HG02970 (cell line): ENCODE measurements at regions not wholly inside any gene's neighbourhood (a gene's known extent, or its start where the extent isn't known, plus 50 kb on each side); places are given as distances from the start of the nearest gene placed in this dataset.

Experiments used
- ATAC-seq: cut with Tn5 transposase; IDR thresholded peaks from one replicate; pipeline ENCODE4 v1.9.1; 2021; ENCODE audit warnings: mild to moderate bottlenecking, moderate library complexity, moderate number of reproducible peaks; ENCODE audit not compliant: unreplicated experiment, low FRiP score

DNA sequence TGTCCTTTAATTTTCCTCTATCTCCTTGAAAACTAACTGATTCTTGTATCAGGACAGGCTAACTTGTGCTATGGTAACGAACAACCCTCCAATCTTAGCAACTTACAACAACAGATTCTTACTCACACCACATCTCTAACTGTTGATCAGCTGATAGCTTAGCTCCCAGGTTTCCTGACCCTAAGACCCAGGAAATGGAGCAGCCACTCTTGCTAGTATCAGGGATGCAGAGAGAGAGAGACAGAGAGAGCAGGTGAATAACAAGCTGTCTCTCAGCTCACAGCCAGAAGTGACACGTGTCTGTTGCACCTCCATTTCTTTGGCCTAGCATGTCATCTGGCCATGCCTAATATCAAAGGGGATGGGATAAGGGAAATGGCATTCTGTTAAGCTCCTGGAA lies 1289.0 kb upstream of the AUTS2 start:
- no peak for ATAC-seq

DNA sequence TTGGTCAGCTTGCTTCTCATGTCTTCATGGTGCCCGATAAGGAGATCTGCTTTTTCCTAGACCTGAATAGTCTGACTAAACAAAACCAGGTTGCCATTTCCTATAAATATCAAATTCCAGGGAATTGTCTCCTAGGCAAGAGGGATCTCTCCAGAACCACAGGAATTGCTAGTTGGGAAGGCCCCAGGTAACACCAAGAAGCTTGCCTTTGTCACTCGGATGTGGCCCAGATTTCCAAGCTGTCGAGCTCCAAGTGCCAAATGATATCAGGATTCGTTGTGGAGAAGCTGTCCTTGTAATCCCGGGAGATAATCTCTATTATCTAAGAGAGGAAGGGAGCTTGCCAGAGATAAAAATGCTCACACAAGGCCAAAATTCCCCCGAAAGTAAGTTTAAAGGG lies 1288.5 kb upstream of the AUTS2 start:
- no peak for ATAC-seq

DNA sequence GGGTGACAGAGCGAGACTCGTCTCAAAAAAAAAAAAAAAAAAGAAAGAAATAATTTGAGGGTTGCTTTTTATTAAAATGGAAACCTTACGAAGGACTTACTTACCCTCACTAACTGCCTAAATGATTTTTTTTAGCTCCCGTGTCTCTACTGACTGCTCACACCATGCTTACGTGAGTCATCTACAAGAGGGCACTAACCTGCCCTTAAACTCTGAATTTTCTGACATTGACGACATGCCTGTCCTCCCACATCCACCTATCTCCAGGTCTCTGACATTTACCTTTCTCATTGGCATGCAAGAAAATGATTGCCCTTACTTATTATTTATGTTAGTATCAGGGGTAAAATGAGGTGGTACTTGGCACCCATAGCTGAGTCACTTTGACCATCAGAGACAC lies 1286.3 kb upstream of the AUTS2 start:
- no peak for ATAC-seq

DNA sequence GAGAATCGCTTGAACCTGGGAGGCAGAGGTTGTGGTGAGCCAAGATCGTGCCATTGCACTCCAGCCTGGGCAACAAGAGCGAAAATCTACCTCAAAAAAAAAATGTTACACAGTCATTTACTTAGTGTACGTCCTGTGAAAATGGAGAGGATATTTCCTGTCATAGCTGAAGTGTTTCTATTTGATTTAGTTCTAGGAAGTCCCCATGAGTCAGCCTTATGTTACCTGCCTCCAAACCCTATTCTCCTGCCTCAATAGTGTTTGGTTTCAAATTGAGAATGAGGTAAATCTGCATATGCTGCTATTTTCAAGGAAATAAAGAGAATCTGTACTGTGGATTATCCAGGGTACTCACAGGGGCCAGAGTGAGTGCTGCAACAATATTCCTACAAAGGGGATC lies 1284.5 kb upstream of the AUTS2 start:
- ATAC-seq, result no peak

DNA sequence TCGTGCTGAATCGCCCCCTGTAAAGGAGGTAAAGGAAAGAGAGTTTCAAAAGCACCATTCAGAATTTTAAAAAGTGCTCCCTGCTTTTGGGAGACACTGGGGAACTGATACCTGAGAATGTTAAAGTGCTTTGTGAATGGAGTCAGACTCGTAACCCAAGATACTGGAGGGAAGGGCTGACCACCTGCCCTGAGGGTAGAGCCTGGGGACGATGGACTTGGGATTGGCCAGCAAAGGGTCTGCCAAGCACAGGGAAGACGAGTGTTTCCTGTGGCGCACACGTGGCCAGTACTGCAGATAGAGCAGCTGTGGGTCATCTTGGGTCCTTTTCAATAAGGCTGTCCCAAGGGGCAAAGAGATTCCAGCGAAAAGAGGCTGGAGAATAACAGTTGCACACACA lies 1284.1 kb upstream of the AUTS2 start:
- no peak for ATAC-seq

DNA sequence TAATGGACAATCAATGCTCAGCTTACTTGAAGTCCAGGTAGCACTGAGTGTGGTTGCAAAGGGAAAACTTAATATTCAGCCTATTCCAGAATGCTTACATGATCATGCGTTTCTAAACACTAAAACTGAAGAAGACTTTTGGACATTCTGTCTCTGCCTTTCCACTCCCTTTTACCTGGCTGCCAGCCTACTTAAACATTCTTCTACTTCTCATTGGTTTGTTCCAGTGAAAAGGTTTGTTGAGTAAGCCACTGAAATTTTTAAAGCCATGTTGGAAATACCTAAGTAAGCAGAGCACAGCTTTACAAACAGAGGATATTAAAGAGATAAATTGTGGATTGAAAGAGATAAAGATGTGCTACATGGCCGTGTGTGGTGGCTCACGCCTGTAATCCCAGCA lies 1280.8 kb upstream of the AUTS2 start:
- ATAC-seq, result no peak

DNA sequence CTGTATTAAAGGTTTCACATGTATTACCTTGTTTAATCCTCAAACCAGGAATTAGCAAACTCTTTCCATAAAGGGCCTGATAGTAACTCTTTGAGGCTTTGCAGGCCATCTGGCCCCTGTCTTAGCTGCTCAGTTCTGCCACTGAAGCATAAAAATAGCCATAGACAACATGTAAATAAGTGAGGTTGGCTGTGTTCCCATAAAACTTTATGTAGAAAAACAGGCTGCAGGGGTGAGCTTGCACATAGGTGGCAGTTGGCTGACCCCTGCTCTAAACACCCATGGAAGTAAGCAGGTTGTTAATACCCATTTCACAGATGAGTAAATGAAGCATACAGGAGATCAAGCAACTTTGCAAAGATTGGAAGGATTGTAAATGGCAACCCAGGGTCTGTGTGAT lies 1279.2 kb upstream of the AUTS2 start:
- ATAC-seq, result no peak

DNA sequence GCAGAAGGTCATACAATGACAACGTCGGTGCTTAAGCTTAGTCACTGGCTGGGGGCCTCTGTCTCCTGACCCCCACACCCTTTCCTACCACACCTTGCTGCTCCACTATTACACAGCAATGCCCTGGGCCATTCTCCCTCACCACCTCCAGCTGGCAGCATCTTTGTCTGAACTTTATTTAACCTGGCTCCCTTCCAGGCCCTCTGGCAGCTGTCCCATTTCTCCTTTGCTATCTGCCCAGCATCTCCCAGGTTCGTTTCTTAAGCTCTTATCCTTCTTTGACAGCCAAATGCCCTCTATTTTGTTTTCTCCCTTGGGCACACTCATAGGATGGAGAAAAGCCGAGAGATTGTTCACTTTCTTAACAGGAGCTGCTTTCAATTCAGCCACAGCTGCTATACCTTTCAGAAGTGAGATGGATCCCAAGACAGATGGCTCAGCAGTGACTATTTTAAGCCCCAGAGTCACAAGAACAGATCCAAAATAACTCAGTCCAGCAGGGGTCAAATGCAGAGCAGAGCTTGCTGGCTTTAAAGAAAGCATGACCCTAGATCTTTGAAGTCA lies 1277.1 kb upstream of the AUTS2 start:
- ATAC-seq, result no peak

DNA sequence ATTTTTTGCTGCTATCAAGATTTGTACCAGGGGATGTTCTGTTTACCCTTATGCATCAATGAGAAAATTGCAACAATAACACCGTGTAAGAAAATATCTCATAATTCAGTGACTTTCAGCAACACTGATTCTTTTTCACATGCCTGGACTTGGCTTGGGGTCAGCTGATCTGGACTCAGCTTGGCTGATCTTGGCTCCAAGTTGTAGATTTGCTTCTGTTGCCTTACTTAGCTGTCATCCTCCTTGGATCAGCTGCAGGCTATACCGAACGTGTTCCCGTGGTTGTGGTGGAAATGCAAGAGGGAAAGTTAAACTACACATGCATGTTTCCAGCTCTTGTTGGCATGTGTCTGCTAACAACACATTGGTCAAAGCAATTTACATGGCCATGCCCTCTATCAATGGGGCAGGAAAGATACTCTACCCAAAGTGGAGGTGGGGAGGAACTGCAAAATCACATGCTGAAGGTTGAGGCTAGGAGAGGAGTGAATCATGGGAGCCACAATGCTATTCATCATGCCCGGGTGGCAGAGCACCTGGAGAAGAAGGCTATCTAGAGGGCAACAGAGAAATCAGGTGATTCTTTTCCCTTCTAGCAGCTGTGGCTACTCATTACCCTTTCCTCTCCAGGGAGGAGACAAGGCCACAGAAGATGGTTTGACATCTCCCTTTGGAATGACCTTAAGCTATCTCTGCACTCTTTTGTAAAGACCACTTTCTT lies 1276.3 kb upstream of the AUTS2 start:
- no peak for ATAC-seq

DNA sequence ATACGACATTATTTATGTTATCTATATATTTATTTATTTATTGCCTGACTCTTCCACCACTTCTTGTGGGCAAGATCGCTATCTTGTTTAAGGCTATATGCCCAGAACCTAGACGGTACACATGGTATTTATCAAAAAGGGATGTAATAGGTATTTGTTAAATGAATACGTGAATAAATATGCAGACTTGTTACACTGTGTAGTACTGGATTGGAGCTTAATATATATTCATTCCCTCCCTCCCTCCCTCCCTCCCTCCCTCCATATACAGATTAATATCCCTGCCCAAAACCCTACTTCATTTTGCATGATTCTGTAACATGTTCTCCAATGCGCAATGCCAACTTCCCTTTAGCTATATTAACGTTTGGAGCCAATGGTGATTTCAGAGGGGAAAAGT lies 1273.7 kb upstream of the AUTS2 start:
- ATAC-seq, result no peak

DNA sequence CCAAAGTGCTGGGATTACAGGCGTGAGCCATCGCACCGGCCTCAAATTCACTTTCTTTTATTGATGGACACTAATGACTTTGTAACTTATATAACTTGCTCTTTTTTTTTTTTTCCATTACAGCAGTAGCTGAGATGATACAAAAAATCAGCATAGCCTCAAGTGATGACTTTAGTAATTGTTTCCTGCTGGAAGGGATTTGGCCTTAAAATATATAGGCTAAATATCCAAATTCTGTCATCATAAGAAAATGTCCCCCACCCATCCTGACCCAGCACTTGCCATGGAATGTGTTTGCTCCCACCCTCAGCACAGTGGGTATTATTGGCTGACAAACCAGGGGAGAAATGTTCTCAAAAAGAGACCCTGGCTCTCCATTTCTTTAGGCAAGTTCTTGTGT lies 1264.1 kb upstream of the AUTS2 start:
- no peak for ATAC-seq

DNA sequence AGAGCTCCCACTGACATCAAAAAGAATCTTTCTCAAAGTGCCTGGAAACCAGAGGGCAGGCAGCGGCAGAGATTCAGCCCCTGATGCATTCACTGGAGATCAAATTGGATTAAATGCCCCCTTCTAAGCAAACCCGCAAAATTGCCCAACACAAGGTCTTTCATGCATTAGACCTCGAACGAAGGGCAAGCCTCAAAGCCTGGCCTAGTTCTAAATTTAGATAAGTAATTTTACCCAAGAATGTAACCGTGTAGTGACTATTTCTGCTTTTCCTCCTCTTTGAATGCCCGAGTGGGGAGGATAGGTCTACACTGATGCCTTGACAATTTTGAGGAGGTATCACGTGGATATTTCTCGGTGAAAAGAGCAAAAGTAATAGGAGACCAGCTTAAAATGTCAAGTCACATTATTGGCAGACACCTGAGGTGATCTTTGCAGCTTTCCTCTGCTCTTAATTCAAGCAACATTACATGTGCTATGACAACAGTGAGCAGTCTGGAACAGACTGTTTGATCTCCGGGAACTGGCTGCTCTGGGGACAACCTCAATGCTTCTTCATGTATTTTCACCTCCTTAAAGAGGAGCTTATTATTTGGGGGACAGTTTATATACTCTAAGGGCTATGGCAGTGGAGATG lies 1263.5 kb upstream of the AUTS2 start:
- ATAC-seq, result no peak

DNA sequence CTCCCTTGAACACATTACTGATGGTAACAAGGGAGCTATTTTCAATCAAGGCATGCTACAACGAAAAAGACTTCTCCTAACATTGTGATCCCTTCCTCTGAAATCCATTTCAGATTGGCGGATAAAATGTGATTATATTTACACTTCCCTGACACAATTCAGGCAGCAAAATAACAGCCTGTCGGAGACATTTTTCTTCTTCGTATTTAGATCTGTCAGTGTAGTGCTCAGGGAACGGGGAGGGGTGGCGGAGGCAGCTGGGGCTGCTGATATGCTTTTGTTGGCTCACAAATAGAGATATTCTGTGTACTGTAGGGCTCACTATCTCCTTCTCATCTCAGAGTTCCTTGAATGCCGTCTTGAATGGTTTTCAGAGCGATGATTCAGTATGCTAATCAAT lies 1261.7 kb upstream of the AUTS2 start:
- ATAC-seq, result no peak

DNA sequence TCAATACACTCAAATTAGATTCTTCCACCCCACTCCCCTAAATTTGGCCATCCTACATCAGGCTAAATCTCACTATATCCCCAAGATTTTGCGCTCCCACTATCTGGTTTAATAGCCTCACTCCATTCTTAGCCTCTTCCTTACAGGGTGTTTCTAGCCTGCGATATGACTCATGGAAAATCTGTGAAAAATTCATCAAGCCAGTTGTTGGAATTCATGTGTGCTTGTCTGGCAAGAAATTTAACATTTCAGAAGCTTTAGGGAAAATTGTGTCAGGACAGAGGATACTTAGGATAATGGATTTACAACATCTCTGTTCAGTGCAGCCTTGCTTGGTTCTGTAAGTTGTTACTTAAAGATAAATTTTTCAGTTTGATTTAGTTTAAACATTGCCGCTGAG lies 1249.9 kb upstream of the AUTS2 start:
- ATAC-seq, result no peak

DNA sequence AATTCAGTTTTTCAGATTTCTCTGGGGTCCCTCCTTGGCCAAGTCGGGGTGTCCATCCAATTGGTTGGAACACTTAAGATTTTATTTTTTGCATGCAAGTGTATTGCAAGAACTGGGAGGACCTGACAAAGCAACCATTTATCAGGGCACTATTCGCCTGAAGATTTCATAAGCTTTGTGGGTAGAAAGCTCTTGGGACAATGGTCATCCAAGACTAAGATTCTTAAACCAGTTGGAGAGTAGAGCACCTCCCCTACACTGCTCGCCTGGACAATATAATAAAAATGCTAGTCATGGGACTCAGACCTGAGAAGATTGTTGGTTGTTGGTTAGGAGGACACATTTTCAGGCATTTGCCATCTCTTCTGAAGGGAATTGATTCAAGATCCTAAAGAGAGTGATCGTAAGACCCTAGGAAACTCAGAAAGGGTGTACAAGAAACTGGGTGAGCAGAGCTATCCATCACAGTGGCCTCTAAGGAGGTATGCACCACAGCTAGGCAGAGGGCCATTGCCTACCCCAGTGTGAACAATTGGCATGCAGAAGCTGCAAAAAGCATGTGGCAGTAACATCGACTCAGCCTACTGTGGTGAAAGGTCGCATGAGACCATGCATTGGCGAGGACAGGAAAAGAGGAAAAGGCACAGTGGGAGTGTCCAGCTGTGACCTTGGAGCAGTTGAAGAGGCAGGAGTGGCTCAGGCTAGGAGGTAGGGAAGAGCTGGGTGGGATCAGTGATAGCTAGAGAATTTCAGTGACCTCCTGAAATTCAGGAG lies 1235.3 kb upstream of the AUTS2 start:
- ATAC-seq, result no peak

DNA sequence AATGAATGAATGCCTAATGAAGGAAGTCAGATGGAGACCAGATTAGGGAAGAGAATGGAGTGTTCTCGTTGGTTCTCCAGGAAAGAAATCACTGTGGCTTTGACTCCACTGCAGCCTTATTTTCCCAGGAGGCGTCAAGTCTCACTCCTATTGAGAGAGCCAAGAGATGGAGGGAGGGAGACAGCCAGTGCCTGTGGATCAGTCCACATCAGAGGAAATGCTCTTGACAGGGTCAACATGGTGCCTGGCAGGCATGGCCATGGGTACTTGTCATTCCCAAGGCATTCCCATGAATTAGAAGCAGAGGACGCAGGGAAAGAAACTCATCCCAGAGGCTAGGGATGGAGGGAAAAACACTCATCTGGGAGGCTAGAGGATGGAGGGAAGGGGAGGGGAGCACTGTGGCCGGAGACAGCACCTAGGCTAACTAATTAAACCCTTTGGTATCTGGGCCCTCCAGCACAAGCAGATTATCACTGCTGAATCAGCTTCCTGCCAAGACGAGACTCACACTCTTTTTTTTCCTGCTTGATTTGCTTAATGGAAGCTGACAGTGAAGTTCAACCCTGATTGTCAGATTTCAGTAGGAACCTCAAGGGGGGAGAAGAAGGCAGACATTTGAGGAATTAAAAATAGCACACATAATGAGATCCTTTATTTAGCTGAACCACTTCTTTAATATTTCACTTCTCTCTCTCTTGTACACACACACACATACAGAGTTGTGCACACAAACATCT lies 1233.2 kb upstream of the AUTS2 start:
- no peak for ATAC-seq

DNA sequence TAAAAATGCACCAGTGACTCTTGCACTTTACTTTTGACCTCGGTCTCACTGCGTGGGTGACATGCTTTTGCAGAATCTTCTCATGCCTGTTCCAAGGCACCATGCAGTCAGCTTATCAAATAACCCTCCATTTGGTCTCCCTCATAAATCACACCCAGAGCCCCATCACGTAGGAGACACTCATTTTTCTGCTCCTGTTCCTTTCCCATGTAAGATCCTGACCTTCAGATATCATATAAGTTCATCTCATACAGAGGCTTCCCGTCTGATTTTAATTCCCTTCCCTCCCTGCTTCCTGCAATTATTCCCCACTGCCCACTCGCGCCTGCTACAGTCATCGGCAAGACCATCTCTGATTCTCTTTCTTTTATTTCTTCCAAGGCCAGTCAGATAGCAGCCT lies 1226.3 kb upstream of the AUTS2 start:
- no peak for ATAC-seq

DNA sequence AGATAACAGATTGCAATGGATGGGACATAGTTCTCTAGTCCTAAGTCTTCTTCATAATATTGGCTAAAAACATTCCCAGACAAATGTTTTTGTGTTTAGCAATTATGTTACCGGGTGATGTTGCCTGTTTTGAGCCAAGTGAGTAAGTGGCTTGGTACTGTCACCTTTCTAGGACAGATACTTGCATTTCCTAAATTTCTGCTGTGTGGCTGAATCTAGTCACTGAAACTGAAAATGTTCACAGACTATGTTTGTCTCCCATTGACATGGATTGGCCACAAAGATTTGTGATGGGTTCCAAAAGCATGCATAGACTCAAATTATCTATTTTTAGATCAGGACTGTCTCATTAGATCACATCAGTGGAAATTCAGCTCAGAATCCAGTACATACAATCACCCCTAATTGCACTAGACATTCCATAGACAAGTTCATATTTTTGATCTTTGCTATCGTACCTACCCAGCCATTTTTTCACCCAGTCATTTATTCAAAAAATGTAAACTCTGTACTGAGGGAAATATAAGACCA lies 1222.1 kb upstream of the AUTS2 start:
- no peak for ATAC-seq

DNA sequence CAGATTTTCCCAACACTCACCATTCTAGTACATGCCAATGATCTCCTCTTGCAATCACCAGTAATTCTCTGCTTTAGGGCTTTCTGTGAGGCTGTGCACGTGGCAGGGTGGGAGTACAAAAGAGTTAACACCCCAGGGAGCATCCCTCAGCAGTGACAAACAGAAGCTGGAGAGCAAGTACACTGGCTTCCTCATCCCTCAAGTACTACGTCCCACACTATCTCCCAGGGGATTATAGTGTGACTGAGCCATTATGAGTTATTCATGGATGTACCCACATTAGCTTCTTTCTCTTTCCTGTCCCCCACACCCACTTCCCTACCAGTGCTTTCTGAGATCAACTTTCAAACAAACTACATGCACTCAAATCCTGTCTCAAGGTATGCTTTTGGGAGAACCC lies 1216.5 kb upstream of the AUTS2 start:
- no peak for ATAC-seq

DNA sequence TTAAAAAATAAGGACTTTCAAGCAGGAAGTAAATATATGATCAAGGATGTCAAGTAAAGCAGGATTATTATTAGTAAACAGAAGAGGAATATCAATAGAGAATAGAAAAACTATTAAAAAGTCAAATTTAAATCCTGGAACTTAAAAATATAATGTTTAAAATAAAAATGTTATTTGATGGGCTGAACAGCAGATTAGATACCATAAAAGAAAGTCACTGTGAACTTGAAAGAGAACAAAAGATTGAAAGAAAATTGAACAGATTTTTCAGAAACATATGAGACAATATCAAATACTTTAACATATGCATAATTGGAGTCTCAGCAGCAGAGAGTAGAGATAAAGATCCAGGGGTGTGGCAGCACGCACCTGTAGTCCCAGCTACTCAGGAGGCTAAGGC lies 1213.7 kb upstream of the AUTS2 start:
- no peak for ATAC-seq

DNA sequence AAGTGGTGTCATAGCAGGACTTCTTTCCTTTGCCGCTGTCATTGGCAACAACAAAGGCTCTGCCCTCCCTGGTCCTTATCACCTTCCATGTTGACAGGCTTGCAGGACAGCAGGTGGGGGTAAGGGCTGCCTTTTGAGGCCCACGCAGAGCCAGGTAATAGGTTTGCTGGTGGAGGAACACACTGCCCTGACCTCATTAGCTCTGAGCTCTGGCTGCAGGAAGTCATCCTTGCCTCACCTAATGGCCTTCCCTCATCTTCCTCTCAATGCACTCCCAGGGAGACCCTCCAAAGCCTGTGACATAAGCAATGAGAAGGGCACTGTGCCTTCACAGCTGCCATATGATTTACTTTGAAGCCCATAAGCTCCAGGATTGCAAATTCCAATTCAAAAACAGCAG lies 1205.2 kb upstream of the AUTS2 start:
- no peak for ATAC-seq
